Effector CD8-positive, alpha-beta T cell (primary cell): ENCODE measurements at regions not wholly inside any gene's neighbourhood (a gene's known extent, or its start where the extent isn't known, plus 50 kb on each side); places are given as distances from the start of the nearest gene placed in this dataset.

Source experiments
- DNase-seq: peaks from one replicate; lab custom pipeline; 2025; lab: John Stamatoyannopoulos, UW

- DNase-seq: no peak
Measured at GRCh38 chr6:156650896-156651390, 126.2 kb upstream of the ARID1B start.

- DNase-seq: no peak
Measured at GRCh38 chr6:156648616-156649015, 128.6 kb upstream of the ARID1B start.

- no peak for DNase-seq
Measured at GRCh38 chr6:156647991-156648390, 129.2 kb upstream of the ARID1B start.

- DNase-seq: no peak
Measured at GRCh38 chr6:156647140-156647784, 129.9 kb upstream of the ARID1B start.

- no peak for DNase-seq
Measured at GRCh38 chr6:156646496-156646895, 130.7 kb upstream of the ARID1B start.

GRCh38 chr6:156645097-156645496 is 132.1 kb upstream of the ARID1B start:
- no peak for DNase-seq

- DNase-seq: no peak
Measured at GRCh38 chr6:156639009-156639721, 138.0 kb upstream of the ARID1B start.

GRCh38 chr6:156638581-156638980 is 138.6 kb upstream of the ARID1B start:
- DNase-seq: no peak

- DNase-seq: no peak
Measured at GRCh38 chr6:156634951-156635371, 142.2 kb upstream of the ARID1B start.

- no peak for DNase-seq
Measured at GRCh38 chr6:156634048-156634447, 143.1 kb upstream of the ARID1B start.

- no peak for DNase-seq
Measured at GRCh38 chr6:156633291-156633690, 143.9 kb upstream of the ARID1B start.

- DNase-seq: no peak
Measured at GRCh38 chr6:156630613-156631302, 146.4 kb upstream of the ARID1B start.

- no peak for DNase-seq
Measured at GRCh38 chr6:156628805-156629204, 148.4 kb upstream of the ARID1B start.

GRCh38 chr6:156627524-156627923 is 149.7 kb upstream of the ARID1B start:
- no peak for DNase-seq

GRCh38 chr6:156622185-156622584 is 155.0 kb upstream of the ARID1B start:
- DNase-seq: no peak

- no peak for DNase-seq
Measured at GRCh38 chr6:156620331-156620730, 156.8 kb upstream of the ARID1B start.

GRCh38 chr6:156618600-156619205 is 158.5 kb upstream of the ARID1B start:
- no peak for DNase-seq

- no peak for DNase-seq
Measured at GRCh38 chr6:156617941-156618340, 159.2 kb upstream of the ARID1B start.

GRCh38 chr6:156617376-156617775 is 159.8 kb upstream of the ARID1B start:
- no peak for DNase-seq

- no peak for DNase-seq
Measured at GRCh38 chr6:156616495-156616894, 160.7 kb upstream of the ARID1B start.

- DNase-seq: no peak
Measured at GRCh38 chr6:156613996-156614395, 163.2 kb upstream of the ARID1B start.

GRCh38 chr6:156612361-156612760 is 164.8 kb upstream of the ARID1B start:
- no peak for DNase-seq

- no peak for DNase-seq
Measured at GRCh38 chr6:156602066-156602385, 175.2 kb upstream of the ARID1B start.
